ENCODE measurements at regions not wholly inside any gene's neighbourhood (a gene's known extent, or its start where the extent isn't known, plus 50 kb on each side); places are given as distances from the start of the nearest gene placed in this dataset.

DNA sequence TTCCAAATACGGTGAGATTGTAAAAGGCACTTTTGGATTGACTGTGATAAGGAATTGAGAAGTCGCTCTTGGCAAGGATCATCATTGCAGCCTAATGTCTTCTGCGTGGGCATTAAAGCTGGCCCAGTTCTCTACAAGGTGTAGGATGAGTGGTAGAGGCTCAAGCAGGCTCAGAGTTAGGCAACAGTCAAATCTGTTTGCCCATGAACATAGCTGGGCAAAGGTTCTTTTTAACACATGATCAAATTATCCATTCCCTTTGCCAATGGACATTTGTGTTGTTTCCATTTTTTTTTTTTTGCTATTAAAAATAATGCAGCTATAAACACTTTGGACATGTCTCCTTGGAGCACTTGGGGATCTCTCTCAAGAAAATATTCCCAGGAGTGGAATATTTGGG is 229.1 kb upstream of the FAT1 start:
- TF ChIP-seq, protein P1, sequence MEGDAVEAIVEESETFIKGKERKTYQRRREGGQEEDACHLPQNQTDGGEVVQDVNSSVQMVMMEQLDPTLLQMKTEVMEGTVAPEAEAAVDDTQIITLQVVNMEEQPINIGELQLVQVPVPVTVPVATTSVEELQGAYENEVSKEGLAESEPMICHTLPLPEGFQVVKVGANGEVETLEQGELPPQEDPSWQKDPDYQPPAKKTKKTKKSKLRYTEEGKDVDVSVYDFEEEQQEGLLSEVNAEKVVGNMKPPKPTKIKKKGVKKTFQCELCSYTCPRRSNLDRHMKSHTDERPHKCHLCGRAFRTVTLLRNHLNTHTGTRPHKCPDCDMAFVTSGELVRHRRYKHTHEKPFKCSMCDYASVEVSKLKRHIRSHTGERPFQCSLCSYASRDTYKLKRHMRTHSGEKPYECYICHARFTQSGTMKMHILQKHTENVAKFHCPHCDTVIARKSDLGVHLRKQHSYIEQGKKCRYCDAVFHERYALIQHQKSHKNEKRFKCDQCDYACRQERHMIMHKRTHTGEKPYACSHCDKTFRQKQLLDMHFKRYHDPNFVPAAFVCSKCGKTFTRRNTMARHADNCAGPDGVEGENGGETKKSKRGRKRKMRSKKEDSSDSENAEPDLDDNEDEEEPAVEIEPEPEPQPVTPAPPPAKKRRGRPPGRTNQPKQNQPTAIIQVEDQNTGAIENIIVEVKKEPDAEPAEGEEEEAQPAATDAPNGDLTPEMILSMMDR (IDR thresholded peaks at IDR 0.05), result no peak
- TF ChIP-seq POLR2A (IDR thresholded peaks at IDR 0.05), result no peak
